ENCODE measurements at regions not wholly inside any gene's neighbourhood (a gene's known extent, or its start where the extent isn't known, plus 50 kb on each side); places are given as distances from the start of the nearest gene placed in this dataset.

DNA sequence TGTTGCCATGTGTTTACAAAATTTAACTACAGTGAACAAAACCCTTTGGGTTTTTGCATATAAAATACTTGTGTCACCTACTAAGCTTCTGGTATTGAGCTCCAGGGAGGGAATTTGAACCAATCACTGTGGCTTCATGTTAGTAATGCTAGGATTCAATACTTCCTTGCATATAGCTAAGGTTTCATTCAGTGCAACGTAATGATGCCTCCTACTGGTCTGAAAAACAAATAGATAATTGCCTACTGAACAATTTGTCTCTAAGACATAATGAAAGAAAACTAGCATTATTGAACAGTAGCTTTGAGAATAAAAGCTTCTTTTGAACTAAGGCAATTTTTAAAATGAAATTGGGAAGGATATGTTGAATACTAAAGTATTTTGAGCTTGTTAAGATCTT is 244.4 kb downstream of the ZWINT start:
- no peak for TF ChIP-seq POLR2A (IDR thresholded peaks at IDR 0.05)
- TF ChIP-seq, protein P1, sequence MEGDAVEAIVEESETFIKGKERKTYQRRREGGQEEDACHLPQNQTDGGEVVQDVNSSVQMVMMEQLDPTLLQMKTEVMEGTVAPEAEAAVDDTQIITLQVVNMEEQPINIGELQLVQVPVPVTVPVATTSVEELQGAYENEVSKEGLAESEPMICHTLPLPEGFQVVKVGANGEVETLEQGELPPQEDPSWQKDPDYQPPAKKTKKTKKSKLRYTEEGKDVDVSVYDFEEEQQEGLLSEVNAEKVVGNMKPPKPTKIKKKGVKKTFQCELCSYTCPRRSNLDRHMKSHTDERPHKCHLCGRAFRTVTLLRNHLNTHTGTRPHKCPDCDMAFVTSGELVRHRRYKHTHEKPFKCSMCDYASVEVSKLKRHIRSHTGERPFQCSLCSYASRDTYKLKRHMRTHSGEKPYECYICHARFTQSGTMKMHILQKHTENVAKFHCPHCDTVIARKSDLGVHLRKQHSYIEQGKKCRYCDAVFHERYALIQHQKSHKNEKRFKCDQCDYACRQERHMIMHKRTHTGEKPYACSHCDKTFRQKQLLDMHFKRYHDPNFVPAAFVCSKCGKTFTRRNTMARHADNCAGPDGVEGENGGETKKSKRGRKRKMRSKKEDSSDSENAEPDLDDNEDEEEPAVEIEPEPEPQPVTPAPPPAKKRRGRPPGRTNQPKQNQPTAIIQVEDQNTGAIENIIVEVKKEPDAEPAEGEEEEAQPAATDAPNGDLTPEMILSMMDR (IDR thresholded peaks at IDR 0.05) = no peak
- TF ChIP-seq POLR2AphosphoS5 (IDR thresholded peaks at IDR 0.05; ENCODE audit: insufficient read depth in 1 of 2, low read depth in 1 of 2) = no peak

All from vagina (tissue), 2 donors.